HG02571 (cell line): ENCODE measurements at regions not wholly inside any gene's neighbourhood (a gene's known extent, or its start where the extent isn't known, plus 50 kb on each side); places are given as distances from the start of the nearest gene placed in this dataset.

Experiments
- ATAC-seq: cut with Tn5 transposase; IDR thresholded peaks from one replicate; pipeline ENCODE4 v1.9.1; 2021; ENCODE audit warnings: mild to moderate bottlenecking, moderate library complexity; ENCODE audit not compliant: unreplicated experiment

DNA sequence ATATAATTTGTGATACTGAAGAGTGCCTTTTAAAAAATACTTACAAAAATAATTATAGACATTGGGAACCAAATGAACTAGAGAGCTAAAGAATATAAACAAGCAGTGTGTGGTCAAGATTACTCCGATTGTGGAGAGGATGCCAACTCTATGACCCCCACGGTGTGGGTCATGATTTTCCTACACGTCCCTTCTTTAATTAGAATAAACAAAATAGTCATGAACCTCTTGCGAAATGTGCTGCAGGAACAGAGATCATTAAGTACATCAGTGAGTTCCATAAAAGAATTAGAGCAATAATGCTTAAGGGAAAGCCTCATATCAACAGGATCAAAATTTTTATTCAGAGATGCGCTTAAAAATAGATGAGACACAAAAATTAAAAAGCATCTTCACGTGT lies 476.6 kb upstream of the ROBO1 start:
- ATAC-seq = no peak

DNA sequence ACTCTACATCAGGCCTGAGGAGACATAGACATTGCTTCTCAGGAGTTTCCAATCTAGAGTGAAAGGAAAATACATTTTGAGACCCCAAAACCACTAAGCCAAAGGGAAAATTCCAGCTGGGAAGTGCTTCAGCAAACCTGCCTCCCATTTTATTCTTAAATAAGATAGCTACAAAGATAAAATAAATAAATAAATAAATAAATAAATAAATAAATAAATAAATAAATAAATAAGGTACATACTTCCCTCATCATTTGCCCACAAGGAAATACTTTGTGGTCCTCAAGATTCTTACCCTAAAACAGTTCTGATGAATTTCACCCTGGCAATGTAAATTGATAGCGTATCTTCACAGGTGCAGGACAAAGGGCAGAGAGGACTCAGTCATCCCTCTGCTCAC lies 474.0 kb upstream of the ROBO1 start:
- no peak for ATAC-seq

DNA sequence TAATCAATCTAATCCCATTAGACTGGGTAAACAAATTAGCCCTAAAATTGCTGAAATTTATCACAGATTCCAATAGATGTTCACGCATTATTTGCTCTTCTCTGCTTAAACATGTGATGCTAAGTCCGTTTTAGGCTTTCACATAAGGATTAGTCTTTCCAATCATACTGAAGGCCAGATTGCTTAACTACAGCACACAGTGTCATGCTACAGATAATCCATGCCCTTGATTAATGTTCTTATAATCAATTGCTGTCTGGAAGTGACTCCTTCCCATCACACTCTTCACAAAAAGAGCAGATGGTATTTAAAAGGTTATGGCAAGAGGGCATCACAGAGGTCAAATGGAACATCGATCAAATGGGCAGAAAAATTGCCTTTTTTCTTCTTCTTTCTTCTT lies 471.5 kb upstream of the ROBO1 start:
- no peak for ATAC-seq

DNA sequence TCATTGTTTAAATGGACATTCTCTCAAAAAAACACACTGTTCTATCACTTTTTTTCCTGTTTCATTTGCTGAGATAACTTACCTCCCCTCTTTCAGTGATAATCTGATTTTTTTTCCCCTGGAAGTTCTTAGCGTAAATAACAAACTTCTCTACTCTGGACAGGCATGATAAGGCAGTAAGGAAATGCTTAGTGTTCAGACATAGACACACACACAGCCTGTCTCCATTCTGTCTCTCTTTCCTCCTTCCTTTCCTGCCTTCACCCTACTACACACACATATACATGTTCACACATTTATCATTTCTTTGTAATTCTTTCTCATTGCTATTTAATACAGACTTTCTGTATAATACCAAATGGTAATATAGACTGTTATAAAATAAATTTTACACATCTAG lies 470.8 kb upstream of the ROBO1 start:
- ATAC-seq = no peak

DNA sequence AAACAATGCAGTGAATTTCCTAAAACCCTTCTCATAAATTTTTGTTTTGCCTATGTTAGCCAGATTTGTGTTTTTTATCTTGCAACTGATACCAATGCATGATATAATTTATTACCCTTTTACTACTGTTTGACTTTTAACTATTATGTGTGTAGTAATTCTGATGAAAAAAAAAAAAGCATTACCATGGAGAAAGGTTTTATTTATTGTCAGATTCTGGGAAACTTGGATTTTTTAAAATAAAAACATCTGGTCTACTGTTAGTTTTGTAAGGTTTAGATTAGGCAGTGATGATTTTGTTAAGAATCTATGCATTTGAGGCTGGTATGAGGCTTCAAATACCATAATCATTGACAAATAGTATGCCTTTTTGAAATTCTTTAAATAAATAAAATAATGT lies 470.4 kb upstream of the ROBO1 start:
- ATAC-seq = no peak

DNA sequence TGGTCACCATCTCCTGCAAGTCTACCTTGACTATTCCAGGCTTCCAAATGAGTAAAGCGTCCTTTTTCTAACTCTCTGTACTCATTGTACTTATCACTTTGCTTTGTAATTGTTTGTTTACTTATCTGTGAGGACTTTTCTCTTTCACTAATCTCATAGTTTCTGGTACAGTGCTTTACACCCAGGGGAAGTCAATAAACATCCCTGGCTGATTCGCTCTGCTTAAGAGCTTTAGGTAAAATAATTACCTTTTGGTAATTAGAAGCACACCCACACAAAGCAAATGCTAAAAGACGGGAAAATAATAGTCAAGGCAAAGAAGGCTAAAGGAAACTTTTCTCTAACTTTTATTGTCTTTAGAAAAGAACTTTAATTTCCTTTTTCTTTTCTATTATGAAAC lies 466.9 kb upstream of the ROBO1 start:
- ATAC-seq = no peak

DNA sequence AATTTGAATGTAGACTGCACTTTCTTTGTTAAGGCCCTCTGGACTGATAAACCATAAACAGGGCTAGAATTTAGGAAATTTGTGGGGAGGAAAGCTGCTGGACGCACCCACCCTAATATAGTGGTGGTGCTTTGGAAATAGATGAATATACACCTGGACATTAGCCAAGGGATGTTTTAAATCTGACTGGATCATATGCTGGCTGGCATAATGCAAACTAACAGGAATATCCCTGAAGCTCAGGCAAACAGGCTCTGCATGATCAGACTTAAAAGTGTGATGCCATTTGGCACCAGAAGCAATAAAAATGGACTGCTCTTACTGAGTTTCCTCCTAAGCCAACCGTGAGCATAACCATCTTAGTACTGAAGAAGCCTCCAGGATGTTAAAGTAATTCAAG lies 465.8 kb upstream of the ROBO1 start:
- no peak for ATAC-seq

DNA sequence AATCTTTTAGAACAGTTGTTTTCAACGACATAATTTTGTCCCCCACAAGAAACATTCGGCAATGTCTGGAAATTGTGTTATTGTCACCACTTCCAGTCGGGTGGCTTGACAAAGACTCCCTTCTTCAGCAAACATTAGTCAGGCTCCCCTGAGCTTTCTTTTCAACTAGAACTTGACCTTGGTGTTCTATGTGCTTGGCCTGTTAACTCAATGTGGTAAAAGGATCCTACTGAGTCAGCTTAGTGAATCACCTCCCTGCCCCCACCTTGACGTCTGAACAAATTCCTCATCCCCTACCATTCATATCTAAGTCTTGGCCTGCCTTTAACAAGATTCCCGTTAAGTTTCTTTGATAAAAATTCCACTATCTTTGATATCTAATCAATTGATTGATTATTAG lies 465.0 kb upstream of the ROBO1 start:
- ATAC-seq = no peak

DNA sequence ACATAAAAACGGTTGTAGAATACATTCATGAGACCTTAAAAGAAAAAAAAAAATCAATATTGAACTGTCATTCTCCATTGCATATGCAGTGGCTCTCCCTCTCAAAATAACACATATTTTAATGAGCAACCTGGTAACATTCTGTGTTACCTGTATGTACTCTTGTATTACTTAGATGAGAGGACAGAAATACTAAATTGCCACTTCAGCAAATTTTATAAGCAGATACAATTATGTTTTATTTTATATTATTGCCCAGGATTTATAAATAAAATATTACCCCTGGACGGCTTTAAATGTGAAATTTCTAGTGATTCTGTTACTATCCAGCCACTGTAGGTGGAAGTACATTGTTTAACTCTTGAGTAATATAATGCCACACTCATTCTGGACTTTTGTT lies 463.2 kb upstream of the ROBO1 start:
- no peak for ATAC-seq

DNA sequence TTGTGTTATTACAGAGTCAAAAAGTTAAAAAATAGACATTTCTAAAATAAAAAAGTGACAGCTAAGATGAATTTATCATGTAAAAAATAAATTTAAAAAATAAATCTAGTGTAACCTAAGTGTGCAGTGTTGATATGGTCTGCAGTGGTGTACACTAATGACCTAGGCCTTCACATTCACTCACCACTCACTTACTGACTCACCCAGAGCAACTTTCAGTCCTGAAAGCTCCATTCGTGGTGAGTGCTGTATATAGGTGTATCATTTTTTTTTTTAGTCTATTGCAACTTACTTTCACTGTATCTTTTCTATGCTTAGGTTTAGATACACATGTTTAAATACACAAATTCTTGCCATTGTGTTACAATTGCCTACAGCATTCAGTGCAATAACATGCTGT lies 459.4 kb upstream of the ROBO1 start:
- no peak for ATAC-seq

DNA sequence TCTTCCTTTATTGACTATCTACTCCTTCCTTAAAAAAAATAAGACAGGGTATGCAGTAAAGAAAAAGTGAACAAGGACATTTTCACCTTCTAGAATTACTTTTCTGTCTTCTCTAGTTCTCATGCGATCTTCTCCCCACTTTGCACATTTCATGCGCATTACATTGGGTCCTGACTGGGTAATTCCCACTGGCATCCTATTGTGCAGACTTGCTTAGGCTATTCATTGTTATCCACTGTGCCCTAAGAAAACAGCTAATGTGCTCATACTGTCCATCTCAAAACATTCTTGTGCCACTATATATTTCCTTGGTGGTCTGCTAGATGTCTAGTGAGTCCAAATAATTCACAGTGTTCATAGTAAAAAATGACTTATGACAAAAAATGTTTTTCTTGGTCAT lies 447.4 kb upstream of the ROBO1 start:
- ATAC-seq = no peak

DNA sequence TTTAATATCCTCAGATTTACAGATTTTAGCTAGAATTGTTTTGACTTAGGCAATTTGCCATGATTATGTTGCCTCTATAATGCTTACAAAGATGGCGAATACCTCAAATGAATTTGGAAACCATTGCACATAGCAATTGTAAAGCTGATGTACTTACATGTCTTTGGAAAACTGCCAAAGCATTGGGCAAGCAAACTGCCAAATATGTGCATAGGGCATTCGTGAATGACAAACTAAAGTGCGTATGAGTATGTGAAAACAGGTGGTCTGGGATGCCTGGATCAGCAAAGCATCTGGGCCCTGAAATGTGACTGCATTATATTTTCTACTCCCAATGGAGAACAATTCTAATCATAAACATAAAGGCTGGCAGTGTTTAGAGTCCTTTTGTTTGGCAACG lies 445.3 kb upstream of the ROBO1 start:
- no peak for ATAC-seq

DNA sequence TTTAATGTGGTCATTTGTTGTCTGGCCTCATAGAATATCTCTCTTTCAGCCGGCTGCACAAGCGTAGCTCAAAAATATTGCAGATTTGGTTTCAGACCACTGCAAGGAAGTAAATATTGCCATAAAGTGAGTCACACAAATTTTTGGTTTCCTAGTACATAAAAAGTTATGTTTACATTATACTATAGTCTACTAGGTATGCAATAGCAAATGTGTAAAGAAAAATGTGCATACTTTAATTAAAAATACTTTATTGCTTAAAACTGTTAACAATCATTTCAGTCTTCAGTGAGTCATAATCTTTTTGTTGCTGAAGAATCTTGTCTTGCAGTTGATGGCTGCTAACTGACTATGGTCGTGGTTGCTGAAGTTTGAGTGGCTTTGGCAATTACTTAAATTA lies 425.1 kb upstream of the ROBO1 start:
- no peak for ATAC-seq

DNA sequence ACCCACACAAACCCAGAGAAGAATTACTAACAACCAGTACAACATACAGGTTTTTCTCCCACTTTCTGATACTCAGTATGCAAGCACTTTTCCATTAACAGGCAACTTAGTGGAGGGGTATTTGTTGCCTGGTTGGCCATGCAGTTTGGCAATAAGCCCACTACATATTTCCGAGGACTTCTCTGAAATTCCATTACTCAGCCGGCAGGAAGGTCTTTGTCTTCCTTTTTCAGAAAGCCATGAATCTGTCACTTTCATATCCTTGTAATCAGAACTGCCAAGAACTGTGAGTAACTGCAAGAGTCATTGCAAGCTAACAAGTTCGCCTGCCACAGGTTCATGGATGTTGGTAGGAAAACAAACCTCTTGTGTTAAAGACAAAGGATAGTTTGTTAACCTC lies 422.3 kb upstream of the ROBO1 start:
- ATAC-seq = no peak

DNA sequence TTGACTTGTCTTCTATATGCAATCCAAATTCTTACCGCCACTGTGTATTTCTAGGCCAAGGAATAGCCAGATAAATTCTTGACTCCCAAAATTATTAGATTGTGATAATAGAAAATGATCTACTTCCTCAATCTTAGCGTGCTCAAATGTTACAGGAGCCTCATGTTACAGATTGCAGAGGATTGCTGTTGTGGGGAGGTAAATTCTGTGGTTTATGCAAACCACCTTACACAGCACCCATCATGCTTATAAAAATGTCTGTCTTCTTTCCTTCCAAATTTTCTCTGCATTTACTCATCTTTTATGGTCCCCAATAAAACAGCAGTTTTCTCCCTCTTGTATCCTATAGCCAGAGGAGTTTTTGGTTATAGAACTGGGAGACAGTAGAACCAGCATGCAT lies 420.2 kb upstream of the ROBO1 start:
- no peak for ATAC-seq

DNA sequence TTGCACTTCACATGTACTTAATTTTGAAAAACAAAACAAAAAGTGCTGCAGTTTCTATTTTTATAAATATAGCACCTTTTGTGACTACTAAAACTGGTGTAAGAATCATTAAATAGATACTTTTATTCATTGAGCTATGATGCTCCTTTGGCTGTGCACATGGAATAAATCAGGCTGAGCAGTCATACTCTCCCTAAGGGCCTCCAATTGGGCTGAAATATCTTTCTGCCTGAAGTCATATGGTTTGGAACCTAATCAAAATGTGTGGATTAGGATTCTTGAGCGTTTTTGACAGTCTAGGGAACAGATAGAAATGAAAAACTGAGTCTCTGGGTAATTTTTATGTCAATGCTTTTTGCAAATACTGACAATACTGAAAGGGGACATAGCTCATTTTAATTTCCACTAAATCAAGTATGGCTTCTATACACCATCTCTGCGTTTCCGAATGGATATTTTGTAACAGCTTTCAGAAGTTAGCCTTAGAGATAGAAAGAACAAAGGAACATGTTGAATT lies 392.2 kb upstream of the ROBO1 start:
- ATAC-seq = no peak

DNA sequence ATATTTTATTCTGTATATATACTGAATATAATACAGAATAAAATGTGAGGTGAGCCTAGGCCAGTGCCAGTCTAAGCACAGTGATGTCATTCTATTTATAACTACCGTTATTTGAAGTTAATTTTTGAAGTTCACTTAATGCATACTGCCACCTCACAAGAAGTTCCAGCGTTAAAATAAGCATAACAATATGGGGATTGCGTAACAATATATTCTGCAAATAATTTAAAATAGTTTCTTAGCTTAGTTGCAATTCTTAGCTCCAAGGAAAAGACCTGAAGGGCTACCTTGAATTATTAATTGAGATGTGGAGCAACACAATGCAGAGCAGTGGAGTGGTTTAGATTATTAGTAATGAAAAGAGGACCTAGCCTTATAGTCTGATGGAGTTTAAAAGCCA lies 390.5 kb upstream of the ROBO1 start:
- no peak for ATAC-seq

DNA sequence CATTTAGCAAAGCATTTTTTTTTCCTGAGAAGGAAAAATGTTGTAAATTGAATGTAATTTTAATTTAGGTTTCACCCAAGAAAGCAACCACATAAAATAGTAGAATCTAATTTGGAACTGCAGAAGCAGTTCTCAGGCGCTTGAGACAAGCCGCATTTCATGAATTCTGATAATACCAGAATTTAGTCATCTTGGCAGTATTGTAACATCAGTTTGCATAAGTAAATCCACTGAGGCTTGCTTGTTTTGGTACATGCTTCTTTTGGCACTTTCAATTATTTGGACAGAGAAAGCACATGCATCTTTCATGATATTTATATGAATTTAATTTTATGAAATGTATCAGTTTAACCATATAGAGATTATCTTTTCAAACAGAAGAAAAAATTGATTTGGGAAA lies 389.7 kb upstream of the ROBO1 start:
- ATAC-seq = no peak

DNA sequence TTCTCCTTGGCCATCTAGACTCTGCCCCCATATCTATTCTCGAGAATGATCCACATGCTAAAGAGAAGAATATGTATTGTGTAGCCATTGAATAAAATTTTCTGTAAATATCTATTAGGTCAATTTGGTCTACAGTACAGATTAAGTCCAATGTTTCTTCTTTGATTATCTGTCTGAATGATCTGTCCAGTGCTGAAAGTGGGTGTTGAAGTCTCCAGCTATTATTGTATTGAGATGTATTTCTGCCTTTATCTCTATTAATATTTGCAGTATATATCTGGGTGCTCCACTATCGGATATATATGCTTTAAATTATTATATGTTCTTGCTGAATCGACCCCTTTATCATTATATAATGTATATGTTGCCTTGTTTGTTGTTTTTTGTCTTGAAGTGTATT lies 384.9 kb upstream of the ROBO1 start:
- no peak for ATAC-seq

DNA sequence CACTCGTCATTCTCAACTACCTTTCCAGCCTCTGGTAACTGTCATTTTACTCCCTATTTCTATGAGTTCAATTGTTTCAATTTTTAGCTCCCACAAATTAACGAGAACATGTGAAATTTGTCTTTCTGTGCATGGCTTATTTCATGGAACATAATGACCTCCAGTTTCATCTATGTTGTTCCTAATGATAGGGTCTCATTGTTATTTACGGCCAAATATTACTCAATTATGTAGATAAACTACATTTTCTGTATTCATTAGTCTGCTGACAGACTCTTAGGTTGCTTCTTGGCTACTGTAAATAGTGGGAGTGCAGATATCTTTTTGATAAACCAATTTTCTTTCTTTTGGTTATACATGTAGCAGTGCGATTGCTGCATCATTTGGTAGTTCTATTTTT lies 374.9 kb upstream of the ROBO1 start:
- no peak for ATAC-seq

DNA sequence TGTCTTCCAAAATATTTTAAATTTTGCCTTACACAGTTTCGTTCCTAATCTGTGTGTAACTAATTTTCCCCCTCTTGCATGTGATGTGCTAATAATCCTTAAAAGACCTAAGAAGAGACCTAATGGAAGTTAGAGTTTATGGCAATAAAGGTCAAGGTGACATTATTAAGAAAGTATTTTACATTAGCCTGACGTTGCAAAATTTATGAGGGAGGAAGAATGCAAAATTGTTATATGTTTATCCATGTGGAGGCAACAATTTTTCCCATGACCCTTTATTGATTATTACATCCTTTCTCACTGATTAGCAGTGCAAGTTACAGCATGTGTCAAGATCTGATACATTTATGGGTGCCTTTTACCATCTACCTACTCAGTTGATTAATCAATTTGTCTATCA lies 373.8 kb upstream of the ROBO1 start:
- ATAC-seq = no peak

DNA sequence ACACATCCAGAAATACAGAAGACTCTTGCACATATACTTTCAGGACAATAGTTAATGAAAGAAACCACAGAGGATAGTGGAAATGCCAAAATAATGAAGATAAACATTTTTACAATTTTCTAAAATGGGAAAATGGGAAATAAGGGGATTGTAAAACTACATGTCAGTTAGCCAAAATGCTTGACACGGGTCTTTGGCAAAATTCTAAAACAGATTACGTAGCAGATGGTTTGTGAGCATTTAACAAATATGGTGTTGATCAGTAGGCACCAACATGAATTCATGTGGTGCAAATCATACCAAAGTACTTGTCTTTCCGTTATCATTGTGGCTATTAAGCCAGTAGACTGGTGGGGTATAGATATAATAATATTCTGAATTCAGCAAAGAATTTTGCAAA lies 348.5 kb upstream of the ROBO1 start:
- no peak for ATAC-seq

DNA sequence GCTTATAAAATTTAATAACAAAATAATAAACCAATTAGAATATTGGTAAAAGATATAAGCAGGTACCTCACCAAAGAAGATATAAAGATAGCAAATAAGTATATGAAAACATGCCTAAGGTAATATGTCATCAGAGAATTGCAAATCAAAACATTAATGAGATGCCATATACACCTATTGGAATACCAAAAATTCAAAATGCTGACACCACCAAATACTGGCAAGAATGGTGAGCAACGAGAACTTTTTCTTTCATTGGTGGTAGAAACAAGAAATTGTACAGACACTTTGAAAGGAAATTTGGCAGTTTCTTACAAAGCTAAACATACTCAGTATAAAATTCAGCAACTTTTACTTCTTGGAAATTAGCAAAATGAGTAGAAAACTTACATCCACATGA lies 346.9 kb upstream of the ROBO1 start:
- ATAC-seq = no peak

DNA sequence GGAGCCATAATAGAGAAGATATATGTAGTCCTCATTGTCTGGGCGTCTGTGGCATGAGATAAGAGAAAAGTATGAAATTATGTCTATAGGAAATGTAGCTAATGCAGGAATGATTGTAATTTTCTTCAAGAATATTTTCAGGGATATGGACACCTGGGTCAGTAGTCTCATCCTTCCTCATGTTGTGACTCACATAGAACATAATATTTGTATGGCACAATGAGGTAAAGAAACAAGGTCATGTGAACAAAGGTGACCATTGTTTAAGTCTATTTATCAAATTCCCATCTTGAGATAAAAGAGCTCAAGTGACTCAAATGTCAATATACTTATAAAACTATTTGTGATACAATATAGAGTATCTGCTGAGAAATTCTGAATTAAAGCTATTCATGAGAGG lies 345.5 kb upstream of the ROBO1 start:
- no peak for ATAC-seq
